ENCODE measurements at regions not wholly inside any gene's neighbourhood (a gene's known extent, or its start where the extent isn't known, plus 50 kb on each side); places are given as distances from the start of the nearest gene placed in this dataset.

GRCh38 chr5:60248901-60249300 is 355.4 kb upstream of the PDE4D start:
- Histone ChIP-seq H3K9me3 (ENCODE audit: severe bottlenecking) (no peaks in the 10 kb centered on the region), H3K4me1 (ENCODE audit: insufficient read depth, poor library complexity, severe bottlenecking) (no peaks in the 10 kb centered on the region), H3K4me3 (ENCODE audit: severe bottlenecking) (no peak overlapping the region), H3K36me3 (ENCODE audit: low read depth) (no peaks in the 10 kb centered on the region), H3K27ac (ENCODE audit: poor library complexity, severe bottlenecking) (no peak overlapping the region), H3K27me3 (ENCODE audit: insufficient read depth, poor library complexity, severe bottlenecking) (peaks cover 19% of the 10 kb centered on the region)
- DNase-seq (ENCODE audit: low spot score): no peak
- ATAC-seq (ENCODE audit: low read depth): no peak
- no peak for TF ChIP-seq CTCF (IDR thresholded peaks at IDR 0.05; ENCODE audit: poor library complexity, severe bottlenecking)

GRCh38 chr5:60243713-60244112 is 350.2 kb upstream of the PDE4D start:
- H3K27ac ChIP-seq (ENCODE audit: poor library complexity, severe bottlenecking): no peak overlapping the region
- H3K4me3 ChIP-seq (ENCODE audit: severe bottlenecking): no peak overlapping the region
- DNase-seq (ENCODE audit: low spot score): no peak
- no peak for ATAC-seq (ENCODE audit: low read depth)
- H3K27me3 ChIP-seq (ENCODE audit: insufficient read depth, poor library complexity, severe bottlenecking): peaks cover 10% of the 10 kb centered on the region
- no peaks in the 10 kb centered on the region for H3K4me1 ChIP-seq (ENCODE audit: insufficient read depth, poor library complexity, severe bottlenecking)
- no peaks in the 10 kb centered on the region for H3K36me3 ChIP-seq (ENCODE audit: low read depth)
- H3K9me3 ChIP-seq (ENCODE audit: severe bottlenecking): no peaks in the 10 kb centered on the region
- TF ChIP-seq CTCF (IDR thresholded peaks at IDR 0.05; ENCODE audit: poor library complexity, severe bottlenecking): no peak

GRCh38 chr5:60232036-60232795 is 338.7 kb upstream of the PDE4D start:
- no peaks in the 10 kb centered on the region for H3K4me1 ChIP-seq (ENCODE audit: insufficient read depth, poor library complexity, severe bottlenecking)
- no peak for TF ChIP-seq CTCF (IDR thresholded peaks at IDR 0.05; ENCODE audit: poor library complexity, severe bottlenecking)
- no peaks in the 10 kb centered on the region for H3K36me3 ChIP-seq (ENCODE audit: low read depth)
- no peaks in the 10 kb centered on the region for H3K9me3 ChIP-seq (ENCODE audit: severe bottlenecking)
- DNase-seq (ENCODE audit: low spot score): no peak
- ATAC-seq (ENCODE audit: low read depth): no peak
- no peak overlapping the region for H3K27ac ChIP-seq (ENCODE audit: poor library complexity, severe bottlenecking)
- no peak overlapping the region for H3K4me3 ChIP-seq (ENCODE audit: severe bottlenecking)
- H3K27me3 ChIP-seq (ENCODE audit: insufficient read depth, poor library complexity, severe bottlenecking): peaks cover 25% of the 10 kb centered on the region

- no peak overlapping the region for H3K27ac ChIP-seq (ENCODE audit: poor library complexity, severe bottlenecking)
- H3K4me1 ChIP-seq (ENCODE audit: insufficient read depth, poor library complexity, severe bottlenecking): no peaks in the 10 kb centered on the region
- H3K4me3 ChIP-seq (ENCODE audit: severe bottlenecking): no peak overlapping the region
- no peaks in the 10 kb centered on the region for H3K9me3 ChIP-seq (ENCODE audit: severe bottlenecking)
- peaks cover 20% of the 10 kb centered on the region for H3K27me3 ChIP-seq (ENCODE audit: insufficient read depth, poor library complexity, severe bottlenecking)
- ATAC-seq (ENCODE audit: low read depth) (no peak), DNase-seq (ENCODE audit: low spot score) (no peak)
- H3K36me3 ChIP-seq (ENCODE audit: low read depth): no peaks in the 10 kb centered on the region
- no peak for TF ChIP-seq CTCF (IDR thresholded peaks at IDR 0.05; ENCODE audit: poor library complexity, severe bottlenecking)
Observed at GRCh38 chr5:60230456-60230855, 336.9 kb upstream of the PDE4D start.

GRCh38 chr5:60229691-60230185 is 336.2 kb upstream of the PDE4D start:
- peaks cover 12% of the 10 kb centered on the region for H3K27me3 ChIP-seq (ENCODE audit: insufficient read depth, poor library complexity, severe bottlenecking)
- no peak for TF ChIP-seq CTCF (IDR thresholded peaks at IDR 0.05; ENCODE audit: poor library complexity, severe bottlenecking)
- H3K27ac ChIP-seq (ENCODE audit: poor library complexity, severe bottlenecking): no peak overlapping the region
- DNase-seq (ENCODE audit: low spot score): no peak
- H3K4me3 ChIP-seq (ENCODE audit: severe bottlenecking): no peak overlapping the region
- no peaks in the 10 kb centered on the region for H3K36me3 ChIP-seq (ENCODE audit: low read depth)
- H3K4me1 ChIP-seq (ENCODE audit: insufficient read depth, poor library complexity, severe bottlenecking): no peaks in the 10 kb centered on the region
- ATAC-seq (ENCODE audit: low read depth): no peak
- no peaks in the 10 kb centered on the region for H3K9me3 ChIP-seq (ENCODE audit: severe bottlenecking)

Data from RWPE2 (cell line).